Liver (tissue), 3 donors: ENCODE measurements at regions not wholly inside any gene's neighbourhood (a gene's known extent, or its start where the extent isn't known, plus 50 kb on each side); places are given as distances from the start of the nearest gene placed in this dataset.

ENCODE experiments used
- CTCF ChIP-seq: fragments of 150-350 bp; IDR thresholded peaks from 2 replicates; pipeline ENCODE4 v1.5.1; 2017; ENCODE audit warnings: improper control_type of control experiment, low read depth, low read length; ENCODE audit not compliant: missing input control
- EGR1 ChIP-seq, 2 donors: IDR thresholded peaks; 2 replicates each; pipeline ENCODE4 v1.6.1; 2016 to 2018; ENCODE audit warnings: antibody characterized with exemption in 2 of 2, low read depth in 2 of 2
- FOXA1 ChIP-seq: IDR thresholded peaks from 2 replicates; pipeline ENCODE4 v1.6.1; 2016; ENCODE audit warnings: antibody characterized with exemption
- JUND ChIP-seq, 2 donors: IDR thresholded peaks; 2 replicates each; pipeline ENCODE4 v1.6.1; 2016; ENCODE audit warnings: antibody characterized with exemption in 2 of 2
- REST ChIP-seq: IDR thresholded peaks from 2 replicates; pipeline ENCODE4 v1.6.1; 2016; ENCODE audit warnings: antibody characterized with exemption, mild to moderate bottlenecking
- donor health status: healthy.
- donor health status: healthy.

GRCh38 chr10:124300735-124301134 lies 118.0 kb downstream of the OAT start:
- TF ChIP-seq CTCF = no peak
- no peak for TF ChIP-seq FOXA1
- no peak for TF ChIP-seq JUND (IDR thresholded peaks at IDR 0.05)
- no peak for TF ChIP-seq REST
- TF ChIP-seq EGR1 (IDR thresholded peaks at IDR 0.05; ENCODE audit: low read depth in 2 of 2) = no peak
